GM06990 (cell line): ENCODE measurements at regions not wholly inside any gene's neighbourhood (a gene's known extent, or its start where the extent isn't known, plus 50 kb on each side); places are given as distances from the start of the nearest gene placed in this dataset.

Experiments
- DNase-seq: peaks from one replicate; pipeline ENCODE4 v3.0.0-alpha.2; 2011; ENCODE audit not compliant: insufficient read length; ENCODE audit errors: extremely low read depth
- H3K27me3 ChIP-seq: replicated peaks from 2 replicates; pipeline ENCODE4 v1.6.0; 2011; ENCODE audit warnings: low read length; ENCODE audit not compliant: control insufficient read depth, insufficient read depth
- H3K36me3 ChIP-seq: 2 replicates; pipeline ENCODE4 v1.5.1; 2011; ENCODE audit warnings: low read length; ENCODE audit not compliant: control insufficient read depth, insufficient read depth
- H3K4me3 ChIP-seq: replicated peaks from 2 replicates; pipeline ENCODE4 v1.5.1; 2011; ENCODE audit warnings: low read depth, mild to moderate bottlenecking, control low read depth, low read length
- TF ChIP-seq, protein P1 (sequence below): IDR thresholded peaks from 2 replicates; pipeline ENCODE4 v1.5.1; 2011; ENCODE audit warnings: low read length, control low read depth, mild to moderate bottlenecking, inconsistent platforms; ENCODE audit not compliant: insufficient read depth, poor library complexity, severe bottlenecking

DNA sequence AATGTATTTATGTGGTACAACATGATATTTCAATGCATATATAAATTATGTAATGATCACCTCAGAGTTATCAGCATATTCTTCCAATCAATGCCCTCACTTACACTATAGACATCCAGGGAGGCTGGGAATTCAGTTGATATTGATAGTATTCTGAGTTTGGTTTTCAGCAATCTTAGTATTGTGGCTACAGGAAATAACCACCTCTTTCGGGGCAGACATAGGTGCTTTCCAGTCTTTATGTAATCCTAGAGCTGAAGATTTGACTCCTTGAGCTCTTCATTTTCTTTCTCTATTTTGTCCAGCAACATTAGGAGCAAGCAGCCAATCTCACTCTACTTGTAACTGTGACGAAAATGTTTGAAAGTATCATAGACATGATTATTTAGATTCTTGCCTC, 712.7 kb upstream of the KIRREL3 start:
- TF ChIP-seq, protein P1, sequence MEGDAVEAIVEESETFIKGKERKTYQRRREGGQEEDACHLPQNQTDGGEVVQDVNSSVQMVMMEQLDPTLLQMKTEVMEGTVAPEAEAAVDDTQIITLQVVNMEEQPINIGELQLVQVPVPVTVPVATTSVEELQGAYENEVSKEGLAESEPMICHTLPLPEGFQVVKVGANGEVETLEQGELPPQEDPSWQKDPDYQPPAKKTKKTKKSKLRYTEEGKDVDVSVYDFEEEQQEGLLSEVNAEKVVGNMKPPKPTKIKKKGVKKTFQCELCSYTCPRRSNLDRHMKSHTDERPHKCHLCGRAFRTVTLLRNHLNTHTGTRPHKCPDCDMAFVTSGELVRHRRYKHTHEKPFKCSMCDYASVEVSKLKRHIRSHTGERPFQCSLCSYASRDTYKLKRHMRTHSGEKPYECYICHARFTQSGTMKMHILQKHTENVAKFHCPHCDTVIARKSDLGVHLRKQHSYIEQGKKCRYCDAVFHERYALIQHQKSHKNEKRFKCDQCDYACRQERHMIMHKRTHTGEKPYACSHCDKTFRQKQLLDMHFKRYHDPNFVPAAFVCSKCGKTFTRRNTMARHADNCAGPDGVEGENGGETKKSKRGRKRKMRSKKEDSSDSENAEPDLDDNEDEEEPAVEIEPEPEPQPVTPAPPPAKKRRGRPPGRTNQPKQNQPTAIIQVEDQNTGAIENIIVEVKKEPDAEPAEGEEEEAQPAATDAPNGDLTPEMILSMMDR = no peak

DNA sequence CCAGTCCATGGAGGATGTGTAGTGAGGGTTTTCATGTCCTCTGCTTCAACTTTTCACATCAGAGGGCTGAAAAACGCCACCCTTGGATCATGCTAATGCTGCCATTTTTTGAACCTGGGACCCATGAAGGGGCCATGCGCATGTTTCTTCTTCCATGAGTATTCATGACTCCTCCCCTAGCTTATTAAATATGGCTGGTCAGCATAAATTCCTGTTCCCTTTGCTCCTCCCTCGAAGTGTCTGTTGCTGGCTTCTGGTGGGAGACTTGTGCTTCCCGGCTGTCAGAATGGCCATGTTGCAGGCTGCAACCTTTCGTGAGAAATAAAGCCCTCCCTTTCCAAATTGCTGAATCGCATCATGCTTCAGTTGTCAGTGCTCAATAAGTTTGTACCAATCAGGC, 711.2 kb upstream of the KIRREL3 start:
- TF ChIP-seq, protein P1 = no peak
- no peaks in the 10 kb centered on the region for H3K36me3 ChIP-seq
- DNase-seq = no peak
- no peaks in the 10 kb centered on the region; the same call in 1 of the 2 replicates for H3K27me3 ChIP-seq
- H3K4me3 ChIP-seq = no peak overlapping the region

More for the DNA sequence above, 712.7 kb upstream of the KIRREL3 start:
- no peak for DNase-seq
- H3K36me3 ChIP-seq = no peaks in the 10 kb centered on the region
- H3K27me3 ChIP-seq = no peaks in the 10 kb centered on the region; the same call in 1 of the 2 replicates
- H3K4me3 ChIP-seq = no peak overlapping the region

DNA sequence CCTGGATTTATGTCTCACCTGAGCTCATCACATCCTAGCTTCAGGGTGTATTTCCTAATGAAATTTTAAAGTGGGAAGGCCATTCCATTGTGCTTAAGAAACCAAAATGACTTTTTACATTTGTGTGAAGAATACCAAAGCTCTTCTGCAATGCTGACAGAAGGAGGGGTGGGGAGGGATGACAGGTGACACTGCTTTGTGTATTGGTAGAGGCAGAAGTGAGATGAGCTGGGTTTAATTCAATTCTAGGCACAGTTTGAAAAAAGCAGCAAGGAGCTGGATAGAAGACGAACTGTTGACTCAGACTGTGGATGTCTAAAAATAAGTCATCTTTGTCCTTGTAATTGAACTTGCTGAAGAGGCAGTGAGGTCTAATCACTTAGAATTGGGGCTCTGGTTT, 710.3 kb upstream of the KIRREL3 start:
- TF ChIP-seq, protein P1 = no peak
- Histone ChIP-seq H3K27me3 (no peaks in the 10 kb centered on the region; the same call in 1 of the 2 replicates), H3K4me3 (no peak overlapping the region), H3K36me3 (no peaks in the 10 kb centered on the region)
- no peak for DNase-seq

DNA sequence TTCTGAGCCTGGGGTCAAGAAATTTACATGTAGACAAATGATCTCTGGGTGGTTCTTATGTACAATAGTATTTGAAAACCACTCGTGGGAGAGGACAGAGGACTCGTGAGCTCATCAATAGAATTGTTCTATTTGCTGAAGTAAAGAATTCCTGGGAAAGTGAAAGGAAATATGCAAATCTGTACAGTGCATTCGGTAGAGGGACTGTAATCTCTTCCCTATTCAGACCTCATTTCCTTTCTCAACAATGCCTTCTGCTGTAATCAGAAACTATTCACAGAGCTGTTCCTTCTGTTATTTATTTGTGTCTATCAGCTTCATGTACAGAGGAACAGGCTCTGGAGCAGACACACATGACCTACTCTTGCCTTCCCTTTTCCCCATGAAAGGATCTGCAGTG, 709.4 kb upstream of the KIRREL3 start:
- H3K4me3 ChIP-seq = no peak overlapping the region
- H3K36me3 ChIP-seq = no peaks in the 10 kb centered on the region
- no peak for DNase-seq
- H3K27me3 ChIP-seq = no peaks in the 10 kb centered on the region; the same call in 1 of the 2 replicates
- TF ChIP-seq, protein P1 = no peak

DNA sequence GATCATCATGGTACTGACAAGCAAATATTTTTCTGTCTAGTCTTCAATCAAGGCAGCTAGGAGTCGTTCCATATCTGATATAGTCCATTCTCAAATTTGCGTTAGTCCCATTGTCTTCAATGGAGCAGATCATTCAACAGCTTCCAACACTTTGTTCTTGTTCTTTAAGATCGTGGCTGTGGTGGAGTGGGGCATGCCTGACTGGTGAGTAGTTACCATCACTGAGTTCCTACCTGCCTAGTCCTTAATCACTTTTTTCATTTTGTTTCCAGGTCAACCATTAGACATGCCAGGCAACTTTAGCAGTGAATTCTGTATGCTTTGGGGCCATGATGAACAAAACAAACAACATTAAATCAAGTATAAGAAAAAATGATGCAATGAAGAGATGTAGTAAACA, 693.1 kb upstream of the KIRREL3 start:
- TF ChIP-seq, protein P1 = no peak
- no peaks in the 10 kb centered on the region for H3K36me3 ChIP-seq

DNA sequence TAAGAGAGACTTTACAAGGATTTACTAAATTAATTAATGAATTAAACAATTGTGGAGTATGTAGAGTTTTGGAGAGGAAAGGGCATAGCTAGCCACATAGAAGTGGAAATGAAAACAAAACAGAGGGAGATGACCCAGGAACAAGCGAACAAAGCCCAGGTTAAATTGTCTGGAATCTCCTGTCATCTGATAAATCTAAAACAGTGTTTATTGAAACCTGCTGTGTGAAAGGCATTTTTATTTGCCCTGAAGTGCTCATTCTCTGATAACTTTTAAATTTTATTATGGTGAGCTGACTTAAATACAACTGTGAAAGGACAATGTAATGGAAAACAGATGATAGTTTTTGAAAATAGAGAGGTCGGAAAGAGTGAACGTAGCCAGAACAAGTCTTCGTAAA, 682.8 kb upstream of the KIRREL3 start:
- H3K4me3 ChIP-seq = no peak overlapping the region
- no peak for DNase-seq
- TF ChIP-seq, protein P1 = no peak

More for the DNA sequence above, 693.1 kb upstream of the KIRREL3 start:
- no peaks in the 10 kb centered on the region for H3K27me3 ChIP-seq
- no peak for DNase-seq
- no peak overlapping the region for H3K4me3 ChIP-seq

More for the DNA sequence above, 682.8 kb upstream of the KIRREL3 start:
- Histone ChIP-seq H3K27me3 (no peaks in the 10 kb centered on the region; the same call in 1 of the 2 replicates), H3K36me3 (no peaks in the 10 kb centered on the region)
